CD8-positive, alpha-beta memory T cell (primary cell): ENCODE measurements at regions not wholly inside any gene's neighbourhood (a gene's known extent, or its start where the extent isn't known, plus 50 kb on each side); places are given as distances from the start of the nearest gene placed in this dataset.

Source experiments
- CTCF ChIA-PET: fragments of 350-600 bp; sonication (Branson Sonifier 250); formaldehyde crosslinking; loops from one replicate; lab custom pipeline; 2021; ENCODE audit warnings: antibody characterized with exemption; lab: Charles Lee
- POLR2A ChIA-PET: fragments of 350-600 bp; sonication (Branson Sonifier 250); formaldehyde crosslinking; loops from one replicate; lab custom pipeline; 2021; ENCODE audit warnings: antibody characterized with exemption; lab: Charles Lee
- DNase-seq, 5 donors: peaks; one replicate each; pipeline versions ENCODE4 v3.0.0 to v3.0.0-alpha.2; 2020 to 2022; ENCODE audit warnings: mixed read lengths in 1 of 5
- H3K27ac ChIP-seq: one replicate; pipeline ENCODE4 v1.7.0; 2013; ENCODE audit warnings: low read depth, mild to moderate bottlenecking, low read length, moderate library complexity
- H3K27me3 ChIP-seq: 2 replicates; pipeline ENCODE4 v1.7.0; 2013; ENCODE audit warnings: low read length, mild to moderate bottlenecking; ENCODE audit not compliant: insufficient read depth, poor library complexity, severe bottlenecking
- H3K36me3 ChIP-seq: 2 replicates; pipeline ENCODE4 v1.7.0; 2013; ENCODE audit warnings: mild to moderate bottlenecking, low read length, moderate library complexity; ENCODE audit not compliant: insufficient read depth
- H3K4me1 ChIP-seq: 2 replicates; pipeline ENCODE4 v1.7.0; 2013; ENCODE audit warnings: mild to moderate bottlenecking, low read length, moderate library complexity; ENCODE audit not compliant: insufficient read depth
- H3K4me3 ChIP-seq: 2 replicates; pipeline ENCODE4 v1.7.0; 2013; ENCODE audit warnings: mild to moderate bottlenecking, low read length
- H3K9me3 ChIP-seq: 2 replicates; pipeline ENCODE4 v1.7.0; 2013; ENCODE audit warnings: mild to moderate bottlenecking, low read length
- H3K27ac Mint-ChIP-seq, 8 donors: one replicate each; pipeline ENCODE4 v1.8.0; 2020 to 2021; ENCODE audit warnings: mixed read lengths in 8 of 8, mild to moderate bottlenecking in 6 of 8, inconsistent platforms in 3 of 8, moderate library complexity in 3 of 8
- H3K27me3 Mint-ChIP-seq, 2 donors: one replicate each; pipeline ENCODE4 v1.8.0; 2020 to 2021; ENCODE audit warnings: mixed read lengths in 2 of 2, mild to moderate bottlenecking in 1 of 2, moderate library complexity in 1 of 2
- H3K36me3 Mint-ChIP-seq, 3 donors: one replicate each; pipeline ENCODE4 v1.8.0; 2020 to 2021; ENCODE audit warnings: mixed read lengths in 3 of 3, inconsistent platforms in 1 of 3, mild to moderate bottlenecking in 1 of 3
- H3K4me1 Mint-ChIP-seq, 3 donors: one replicate each; pipeline ENCODE4 v1.8.0; 2020 to 2021; ENCODE audit warnings: mixed read lengths in 3 of 3, inconsistent platforms in 1 of 3, mild to moderate bottlenecking in 1 of 3
- H3K4me3 Mint-ChIP-seq, 7 donors: one replicate each; pipeline ENCODE4 v1.8.0; 2020 to 2021; ENCODE audit warnings: mixed read lengths in 7 of 7, mild to moderate bottlenecking in 6 of 7, moderate library complexity in 4 of 7, inconsistent platforms in 2 of 7
- H3K9me3 Mint-ChIP-seq, 5 donors: one replicate each; pipeline ENCODE4 v1.8.0; 2020 to 2022; ENCODE audit warnings: mixed read lengths in 5 of 5, mild to moderate bottlenecking in 3 of 5, moderate library complexity in 2 of 5, inconsistent platforms in 1 of 5

DNA sequence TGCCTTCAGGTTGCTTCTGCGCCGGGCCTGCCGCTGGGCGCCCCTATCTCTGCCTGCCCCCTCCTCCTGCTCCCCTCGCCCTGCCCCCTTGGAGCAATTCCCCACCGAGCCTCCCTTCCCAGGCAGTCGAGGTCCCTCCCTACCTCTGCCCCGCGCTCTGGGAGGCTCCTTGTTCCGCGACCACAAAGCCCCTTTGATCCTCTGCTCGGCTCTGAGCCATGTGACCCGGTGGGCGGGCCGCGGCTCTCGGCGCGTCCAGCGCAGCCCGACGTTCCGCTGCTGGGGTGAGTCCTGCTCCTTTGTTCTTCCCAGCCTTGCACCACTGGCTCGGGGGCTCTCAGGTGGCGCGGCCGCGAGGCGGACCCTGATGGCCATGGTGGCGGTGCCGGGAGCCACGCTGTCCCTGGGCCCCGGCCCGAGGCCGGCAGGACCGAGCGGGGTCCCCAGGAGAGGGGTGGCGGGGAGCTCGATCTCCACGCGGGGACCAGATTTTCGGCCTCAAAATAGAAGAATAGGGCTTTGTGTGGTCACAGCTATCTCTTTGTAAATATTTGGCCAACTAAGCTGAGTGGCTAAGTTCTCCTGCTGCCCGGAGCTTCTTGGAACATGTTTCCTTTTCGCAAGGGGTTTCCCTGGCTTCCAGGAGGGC lies 310.6 kb downstream of the SEC14L1 start:
- DNase-seq: peak; percentile 60 to 80 (median 71)
- Mint-ChIP-seq H3K27me3 (no peaks in the 10 kb centered on the region), H3K27ac (peak overlapping the region; percentile 85 to 100 (median 97)), H3K4me1 (peaks cover 50 to 61% (median 59%) of the 10 kb centered on the region in 3 donors), H3K4me3 (peak overlapping the region; percentile 89 to 99 (median 98)), H3K9me3 (peaks cover 0 to 1% (median 0%) of the 10 kb centered on the region in 5 donors), H3K36me3 (peaks cover 9 to 68% (median 9%) of the 10 kb centered on the region in 3 donors)
- peaks cover 57% of the 10 kb centered on the region for H3K4me1 ChIP-seq
- POLR2A ChIA-PET: interaction anchor here (0.6 to 4.9 kb wide), 9 partner anchors 8 to 126 kb away, joined by 3 to 100 read pairs (median 3); no protein-coding TSS in a partner anchor
- peaks cover 10% of the 10 kb centered on the region for H3K36me3 ChIP-seq
- peak overlapping the region; percentile 77 for H3K27ac ChIP-seq
- no peaks in the 10 kb centered on the region for H3K27me3 ChIP-seq
- H3K9me3 ChIP-seq: no peaks in the 10 kb centered on the region
- peak overlapping the region; percentile 95 for H3K4me3 ChIP-seq
- CTCF ChIA-PET: interaction anchor here (0.6 to 4.2 kb wide), 13 partner anchors 7 to 194 kb away, joined by 3 to 24 read pairs (median 6); no protein-coding TSS in a partner anchor

DNA sequence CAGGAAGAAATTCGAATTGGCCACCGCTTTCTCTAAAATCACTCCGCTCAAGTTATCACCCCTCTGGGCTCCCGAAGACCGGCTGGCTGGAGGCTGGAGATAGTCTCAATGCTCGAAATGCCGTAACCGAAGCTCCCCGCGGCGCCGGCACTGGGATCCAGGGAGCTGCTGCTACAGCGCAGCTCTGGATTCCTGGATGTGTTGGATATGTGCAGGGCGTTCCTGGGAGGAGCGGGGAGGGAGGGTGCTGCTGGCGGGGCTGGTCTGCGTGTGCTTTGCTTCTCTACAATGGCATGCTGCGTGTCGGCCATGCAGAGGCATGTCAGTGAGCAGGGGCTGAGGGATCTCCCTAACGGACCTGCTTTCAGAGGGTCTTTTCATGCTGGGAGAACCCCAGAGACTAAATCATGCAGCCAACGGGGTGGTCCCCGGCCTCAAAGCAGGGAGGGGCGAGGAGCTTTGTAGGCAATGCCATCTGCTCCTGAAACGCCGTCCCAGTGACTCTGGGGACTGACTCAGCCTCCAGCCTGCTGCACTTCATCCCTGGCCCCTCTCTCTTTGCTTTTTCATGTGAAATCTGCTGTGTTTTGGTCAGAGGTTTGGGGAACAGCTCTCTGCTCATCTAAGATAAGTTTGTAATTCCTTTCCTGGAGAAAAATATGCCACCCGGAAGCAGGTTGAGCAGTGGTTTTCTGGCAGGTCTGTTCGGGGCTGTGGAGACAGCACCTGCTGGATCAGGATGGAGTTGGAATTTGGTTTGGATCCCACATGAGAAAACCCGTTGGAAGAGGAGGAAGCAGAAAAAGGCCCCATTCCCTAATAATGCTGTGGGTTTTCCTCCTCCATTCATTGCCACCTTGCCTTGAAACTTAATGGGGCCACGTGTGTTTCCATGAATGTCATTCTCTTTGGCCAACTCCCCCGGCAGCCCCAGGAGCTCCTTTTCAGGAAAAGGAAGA lies 311.4 kb downstream of the SEC14L1 start:
- peak overlapping the region; percentile 77 to 100 (median 97) for H3K27ac Mint-ChIP-seq
- peaks cover 9 to 72% (median 9%) of the 10 kb centered on the region in 3 donors for H3K36me3 Mint-ChIP-seq
- H3K4me3 ChIP-seq: peak overlapping the region; percentile 95
- peaks cover 57% of the 10 kb centered on the region for H3K4me1 ChIP-seq
- H3K27me3 ChIP-seq: no peaks in the 10 kb centered on the region
- CTCF ChIA-PET: interaction anchor here (1.0 to 4.2 kb wide), 10 partner anchors 8 to 193 kb away, joined by 3 to 24 read pairs (median 6); no protein-coding TSS in a partner anchor
- peaks cover 47 to 58% (median 56%) of the 10 kb centered on the region in 3 donors for H3K4me1 Mint-ChIP-seq
- DNase-seq: peak in 1 of 5 donors; percentile 41
- H3K36me3 ChIP-seq: peaks cover 10% of the 10 kb centered on the region
- peak overlapping the region; percentile 77 for H3K27ac ChIP-seq
- H3K9me3 Mint-ChIP-seq: peaks cover 0 to 1% (median 0%) of the 10 kb centered on the region in 5 donors
- no peaks in the 10 kb centered on the region for H3K9me3 ChIP-seq
- H3K4me3 Mint-ChIP-seq: peak overlapping the region; percentile 89 to 99 (median 98)
- H3K27me3 Mint-ChIP-seq: no peaks in the 10 kb centered on the region
- POLR2A ChIA-PET: interaction anchor here (0.6 to 4.9 kb wide), 10 partner anchors 8 to 120 kb away, joined by 3 to 100 read pairs (median 4); no protein-coding TSS in a partner anchor

DNA sequence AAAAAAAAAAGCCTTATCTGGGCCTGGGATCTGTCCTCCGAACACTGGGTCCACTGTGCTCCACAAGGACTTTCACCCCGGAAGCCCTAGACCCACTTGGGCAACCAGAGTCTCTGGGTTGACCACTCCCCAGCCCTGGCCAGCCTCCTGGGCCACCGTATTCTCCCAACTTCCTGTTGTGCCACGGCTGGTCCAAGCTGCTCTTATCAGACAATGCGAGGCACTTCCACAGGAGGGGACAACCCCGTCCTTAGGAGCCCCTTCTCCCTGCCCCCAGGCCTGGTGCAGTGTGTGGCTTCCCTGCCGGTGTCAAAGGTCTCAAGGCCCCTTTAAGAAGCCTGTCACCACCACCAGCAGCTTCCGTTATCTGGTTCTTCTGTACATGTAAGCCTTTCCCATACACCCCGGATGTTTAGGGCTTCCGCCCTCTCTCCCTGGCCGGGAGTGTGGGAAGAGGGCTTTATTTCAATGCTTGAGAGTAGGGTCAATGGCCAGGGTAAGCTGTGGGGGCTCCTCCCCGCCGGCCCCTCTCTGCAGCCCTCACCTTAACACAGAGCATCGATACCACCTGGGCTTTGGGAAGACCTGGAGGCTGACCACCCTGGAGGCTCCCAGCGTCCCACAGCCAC lies 313.0 kb downstream of the SEC14L1 start:
- ChIA-PET POLR2A (interaction anchor here (0.5 to 4.9 kb wide), 13 partner anchors 10 to 121 kb away, joined by 3 to 100 read pairs (median 6); no protein-coding TSS in a partner anchor), CTCF (interaction anchor here (0.8 to 4.2 kb wide), 14 partner anchors 9 to 122 kb away, joined by 3 to 24 read pairs (median 6); no protein-coding TSS in a partner anchor)
- Histone ChIP-seq H3K27ac (peak overlapping the region; percentile 69), H3K9me3 (no peaks in the 10 kb centered on the region), H3K4me3 (peak overlapping the region; percentile 95), H3K4me1 (peaks cover 57% of the 10 kb centered on the region), H3K27me3 (no peaks in the 10 kb centered on the region), H3K36me3 (peaks cover 10% of the 10 kb centered on the region)
- Mint-ChIP-seq H3K27ac (peak overlapping the region; percentile 77 to 100 (median 98)), H3K27me3 (no peaks in the 10 kb centered on the region), H3K4me3 (peak overlapping the region; percentile 89 to 99 (median 98)), H3K9me3 (peaks cover 0 to 1% (median 0%) of the 10 kb centered on the region in 5 donors), H3K4me1 (peaks cover 56 to 61% (median 59%) of the 10 kb centered on the region in 3 donors), H3K36me3 (peaks cover 9 to 81% (median 9%) of the 10 kb centered on the region in 3 donors)
- DNase-seq: peak in 4 of 5 donors; percentile 34 to 77 (median 66)

DNA sequence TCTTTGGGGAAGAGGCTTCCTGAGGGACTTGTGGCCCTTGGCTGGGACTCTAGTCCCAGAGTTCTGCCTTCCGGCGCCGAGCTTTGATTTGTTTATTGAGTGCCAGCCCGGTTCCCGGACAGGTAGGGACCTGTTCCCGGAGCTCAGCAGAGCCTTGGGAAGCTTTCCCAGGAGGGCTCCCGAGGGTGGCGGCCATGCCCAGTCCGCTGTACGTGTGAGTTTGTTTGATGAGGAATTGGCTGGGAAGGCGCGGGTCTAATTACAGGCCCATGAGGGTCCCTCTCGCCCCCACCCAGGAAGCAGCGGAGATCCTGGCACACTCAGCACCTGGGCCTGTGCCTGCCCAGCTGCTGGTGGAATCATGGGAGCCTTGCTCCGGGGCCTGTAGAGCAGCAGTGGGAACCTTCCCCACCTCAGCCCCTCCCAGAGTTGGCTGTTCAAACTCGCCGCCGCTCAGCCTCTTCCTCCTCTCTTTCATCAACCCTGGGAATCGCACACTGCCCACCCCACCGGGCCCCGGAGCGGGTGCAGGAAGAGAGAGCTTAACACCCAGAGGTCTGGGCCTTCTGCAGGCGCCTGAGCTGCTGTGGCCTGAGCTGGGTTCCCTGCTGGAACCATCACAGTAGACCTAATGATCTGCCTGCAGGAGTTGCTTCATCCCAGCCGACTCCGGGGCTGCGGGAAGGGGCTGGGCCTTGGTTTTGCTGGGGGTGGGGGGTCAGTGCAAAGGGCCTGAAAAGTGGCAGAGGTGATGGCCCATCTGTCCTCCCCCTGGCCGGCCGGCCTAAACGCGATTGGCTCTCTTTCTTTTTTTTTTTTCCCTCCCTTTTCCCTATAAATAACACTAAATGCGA lies 313.7 kb downstream of the SEC14L1 start:
- Mint-ChIP-seq H3K4me1 (peaks cover 57 to 62% (median 59%) of the 10 kb centered on the region in 3 donors), H3K4me3 (peak overlapping the region; percentile 89 to 99 (median 98)), H3K9me3 (peaks cover 0 to 1% (median 0%) of the 10 kb centered on the region in 5 donors), H3K36me3 (peaks cover 9 to 83% (median 9%) of the 10 kb centered on the region in 3 donors), H3K27ac (peak overlapping the region; percentile 77 to 100 (median 98)), H3K27me3 (no peaks in the 10 kb centered on the region)
- DNase-seq: peak in 1 of 5 donors; percentile 47
- Histone ChIP-seq H3K9me3 (no peaks in the 10 kb centered on the region), H3K4me3 (peak overlapping the region; percentile 95), H3K4me1 (peaks cover 57% of the 10 kb centered on the region), H3K36me3 (peaks cover 10% of the 10 kb centered on the region), H3K27me3 (no peaks in the 10 kb centered on the region), H3K27ac (peak overlapping the region; percentile 69)
- CTCF ChIA-PET: interaction anchor here (0.8 to 4.2 kb wide), 14 partner anchors 10 to 797 kb away, joined by 3 to 24 read pairs (median 6); no protein-coding TSS in a partner anchor
- POLR2A ChIA-PET: interaction anchor here (0.7 to 4.9 kb wide), 14 partner anchors 9 to 122 kb away, joined by 3 to 100 read pairs (median 5); no protein-coding TSS in a partner anchor

DNA sequence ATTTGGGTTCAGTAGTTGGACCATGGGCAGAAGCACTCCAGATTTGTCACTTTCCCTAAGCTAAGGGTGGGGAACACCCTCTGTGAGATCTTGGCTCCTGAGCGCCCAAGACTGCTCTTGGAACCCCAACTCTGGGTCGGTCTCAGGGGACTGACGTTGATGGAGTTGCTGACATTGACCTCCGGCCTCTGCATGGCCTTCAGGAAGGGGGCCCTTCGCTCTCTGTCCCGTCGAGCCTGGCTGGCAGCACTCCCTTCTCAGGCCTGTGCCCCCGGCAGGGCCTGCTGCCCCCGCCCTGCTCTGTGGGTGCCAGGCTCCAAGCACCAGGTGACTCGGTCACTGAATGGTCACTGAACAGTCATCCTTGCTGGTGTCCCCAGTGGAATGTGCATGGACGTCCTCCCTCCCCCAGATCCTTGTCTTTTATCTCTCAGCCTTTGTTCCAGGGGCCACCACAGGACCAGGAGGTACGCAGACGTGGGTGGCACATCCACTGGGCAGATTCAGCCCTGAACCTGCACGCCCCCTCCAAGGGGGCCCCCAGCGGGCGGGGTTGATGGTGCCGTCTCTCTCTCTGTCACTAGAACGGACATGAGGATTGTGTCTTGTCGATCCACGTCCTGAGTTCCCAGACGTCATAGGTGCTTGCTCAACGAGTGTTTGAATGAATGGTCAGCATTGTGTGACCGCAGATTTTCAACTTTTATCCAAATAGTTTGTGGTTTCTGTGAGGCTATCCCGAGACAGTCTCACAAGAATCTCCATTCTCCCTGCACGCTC lies 314.5 kb downstream of the SEC14L1 start:
- peak overlapping the region; percentile 78 to 100 (median 98) for H3K27ac Mint-ChIP-seq
- Histone ChIP-seq H3K4me1 (peaks cover 58% of the 10 kb centered on the region), H3K9me3 (no peaks in the 10 kb centered on the region), H3K27ac (peak overlapping the region; percentile 69), H3K27me3 (no peaks in the 10 kb centered on the region), H3K4me3 (peak overlapping the region; percentile 95), H3K36me3 (peaks cover 10% of the 10 kb centered on the region)
- peaks cover 9 to 78% (median 9%) of the 10 kb centered on the region in 3 donors for H3K36me3 Mint-ChIP-seq
- peak overlapping the region; percentile 89 to 99 (median 98) for H3K4me3 Mint-ChIP-seq
- POLR2A ChIA-PET: interaction anchor here (0.7 to 4.9 kb wide), 7 partner anchors 8 to 65 kb away, joined by 3 to 100 read pairs (median 5); no protein-coding TSS in a partner anchor
- H3K4me1 Mint-ChIP-seq: peaks cover 57 to 60% (median 60%) of the 10 kb centered on the region in 3 donors
- peak in 1 of 5 donors; percentile 39 for DNase-seq
- H3K9me3 Mint-ChIP-seq: peaks cover 0 to 1% (median 0%) of the 10 kb centered on the region in 5 donors
- no peaks in the 10 kb centered on the region for H3K27me3 Mint-ChIP-seq
- CTCF ChIA-PET: interaction anchor here (0.9 to 3.4 kb wide), 9 partner anchors 11 to 796 kb away, joined by 3 to 24 read pairs (median 3); no protein-coding TSS in a partner anchor

DNA sequence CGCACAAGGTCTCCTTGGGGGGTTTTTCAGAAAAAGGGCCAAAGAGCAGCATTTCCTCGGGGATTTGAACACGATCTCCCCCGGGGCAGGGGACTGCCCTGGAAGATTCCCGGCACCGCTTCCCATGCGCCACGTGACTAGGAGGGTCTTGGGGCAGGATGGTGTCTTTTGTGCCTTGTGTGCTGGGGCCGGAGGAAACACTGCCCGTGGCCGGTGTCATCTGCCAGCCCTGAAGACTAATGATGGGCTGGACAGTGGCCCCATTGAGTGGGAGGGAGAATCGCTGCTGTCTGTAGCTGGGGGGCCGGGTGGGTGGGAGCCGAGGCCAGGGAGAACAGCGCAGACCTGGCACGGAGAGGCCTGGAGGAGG lies 315.1 kb downstream of the SEC14L1 start:
- Histone ChIP-seq H3K27ac (peak overlapping the region; percentile 69), H3K36me3 (peaks cover 10% of the 10 kb centered on the region), H3K9me3 (no peaks in the 10 kb centered on the region), H3K27me3 (no peaks in the 10 kb centered on the region), H3K4me3 (peak overlapping the region; percentile 95), H3K4me1 (peaks cover 60% of the 10 kb centered on the region)
- ChIA-PET CTCF (no interaction called here), POLR2A (interaction anchor here (1.5 to 4.8 kb wide), 2 partner anchors 10 to 15 kb away, joined by 7 to 33 read pairs; no protein-coding TSS in a partner anchor)
- DNase-seq: no peak
- H3K4me3 Mint-ChIP-seq: peak overlapping the region; percentile 89 to 99 (median 98)
- peaks cover 9 to 76% (median 9%) of the 10 kb centered on the region in 3 donors for H3K36me3 Mint-ChIP-seq
- H3K27me3 Mint-ChIP-seq: no peaks in the 10 kb centered on the region
- H3K4me1 Mint-ChIP-seq: peaks cover 61 to 66% (median 63%) of the 10 kb centered on the region in 3 donors
- peaks cover 0 to 1% (median 0%) of the 10 kb centered on the region in 5 donors for H3K9me3 Mint-ChIP-seq
- peak overlapping the region; percentile 87 to 100 (median 98) for H3K27ac Mint-ChIP-seq
